BLaER1 (cell line): ENCODE measurements at regions not wholly inside any gene's neighbourhood (a gene's known extent, or its start where the extent isn't known, plus 50 kb on each side); places are given as distances from the start of the nearest gene placed in this dataset.
A peak's percentile ranks its signal among the peaks of the same experiment; 100 is the strongest.

Experiments used
- H3K27ac ChIP-seq: shearing (Covaris generic); formaldehyde crosslinking; 2 replicates; pipeline ENCODE4 v1.8.1; 2022
- H3K27me3 ChIP-seq: shearing (Covaris generic); formaldehyde crosslinking; 2 replicates; pipeline ENCODE4 v1.8.1; 2022
- H3K36me3 ChIP-seq: shearing (Covaris generic); formaldehyde crosslinking; 2 replicates; pipeline ENCODE4 v1.8.1; 2022
- H3K4me1 ChIP-seq: shearing (Covaris generic); formaldehyde crosslinking; 2 replicates; pipeline ENCODE4 v1.8.1; 2022
- H3K4me2 ChIP-seq: shearing (Covaris generic); formaldehyde crosslinking; 2 replicates; pipeline ENCODE4 v1.8.1; 2022
- H3K4me3 ChIP-seq: shearing (Covaris generic); formaldehyde crosslinking; 2 replicates; pipeline ENCODE4 v1.8.1; 2022
- H3K9ac ChIP-seq: shearing (Covaris generic); formaldehyde crosslinking; 2 replicates; pipeline ENCODE4 v1.8.1; 2022
- H3K9me3 ChIP-seq: shearing (Covaris generic); formaldehyde crosslinking; 2 replicates; pipeline ENCODE4 v1.8.1; 2022
- H4K20me1 ChIP-seq: shearing (Covaris generic); formaldehyde crosslinking; 2 replicates; pipeline ENCODE4 v1.8.1; 2022
- Cebpa-rat ChIP-seq: shearing (Covaris generic); IDR thresholded peaks from 2 replicates; pipeline ENCODE4 v1.8.1; 2022

- no peak overlapping the region for H3K4me3 ChIP-seq
- no peak for TF ChIP-seq Cebpa-rat
- peaks cover 47% of the 10 kb centered on the region for H3K4me1 ChIP-seq
- peak overlapping the region; percentile 98; the same call in 1 of the 2 replicates for H3K4me2 ChIP-seq
- no peak overlapping the region for H3K27ac ChIP-seq
- no peaks in the 10 kb centered on the region; the same call in 1 of the 2 replicates for H3K27me3 ChIP-seq
- no peaks in the 10 kb centered on the region for H3K9me3 ChIP-seq
- H3K9ac ChIP-seq: no peak overlapping the region
- H4K20me1 ChIP-seq: no peaks in the 10 kb centered on the region
- no peaks in the 10 kb centered on the region for H3K36me3 ChIP-seq
These were observed 63.2 kb upstream of the GSE1 start for GRCh38 chr16:85549766-85550421.

GRCh38 chr16:85550422-85550864, 62.7 kb upstream of the GSE1 start:
- peaks cover 44% of the 10 kb centered on the region for H3K4me1 ChIP-seq
- no peak for TF ChIP-seq Cebpa-rat
- H3K36me3 ChIP-seq: no peaks in the 10 kb centered on the region
- peak overlapping the region; percentile 98 for H3K4me2 ChIP-seq
- no peaks in the 10 kb centered on the region for H4K20me1 ChIP-seq
- H3K9ac ChIP-seq: no peak overlapping the region
- H3K4me3 ChIP-seq: no peak overlapping the region
- no peaks in the 10 kb centered on the region for H3K9me3 ChIP-seq
- H3K27me3 ChIP-seq: no peaks in the 10 kb centered on the region
- H3K27ac ChIP-seq: 0 out of 2 replicates have a peak overlapping the region, but pooled peaks have one; percentile 80

GRCh38 chr16:85550953-85551924, 61.9 kb upstream of the GSE1 start:
- H3K36me3 ChIP-seq: no peaks in the 10 kb centered on the region
- peaks cover 42% of the 10 kb centered on the region for H3K4me1 ChIP-seq
- no peaks in the 10 kb centered on the region for H3K9me3 ChIP-seq
- H3K9ac ChIP-seq: peak overlapping the region; percentile 30
- TF ChIP-seq Cebpa-rat: no peak
- 0 out of 2 replicates have a peak overlapping the region, but pooled peaks have one; percentile 25 for H3K4me3 ChIP-seq
- H3K27me3 ChIP-seq: no peaks in the 10 kb centered on the region
- peak overlapping the region; percentile 98 for H3K4me2 ChIP-seq
- H4K20me1 ChIP-seq: no peaks in the 10 kb centered on the region
- peak overlapping the region; percentile 80 for H3K27ac ChIP-seq

GRCh38 chr16:85552980-85553435, 60.1 kb upstream of the GSE1 start:
- H3K9ac ChIP-seq: peak overlapping the region; percentile 90
- H3K36me3 ChIP-seq: no peaks in the 10 kb centered on the region
- no peak for TF ChIP-seq Cebpa-rat
- peak overlapping the region; percentile 76 for H3K4me3 ChIP-seq
- peak overlapping the region; percentile 93 for H3K27ac ChIP-seq
- peaks cover 43% of the 10 kb centered on the region for H3K4me1 ChIP-seq
- H3K4me2 ChIP-seq: peak overlapping the region; percentile 98
- no peaks in the 10 kb centered on the region for H3K9me3 ChIP-seq
- no peaks in the 10 kb centered on the region for H3K27me3 ChIP-seq
- H4K20me1 ChIP-seq: peaks cover 12% of the 10 kb centered on the region

- Histone ChIP-seq H3K9ac (peak overlapping the region; percentile 90), H3K4me2 (peak overlapping the region; percentile 98), H3K27me3 (no peaks in the 10 kb centered on the region), H3K4me3 (peak overlapping the region; percentile 76), H3K36me3 (no peaks in the 10 kb centered on the region), H3K9me3 (no peaks in the 10 kb centered on the region), H3K4me1 (peaks cover 48% of the 10 kb centered on the region), H4K20me1 (peaks cover 17% of the 10 kb centered on the region), H3K27ac (peak overlapping the region; percentile 93)
- no peak for TF ChIP-seq Cebpa-rat
These were observed 59.5 kb upstream of the GSE1 start for GRCh38 chr16:85553436-85554113.

GRCh38 chr16:85554114-85554888, 58.8 kb upstream of the GSE1 start:
- peak overlapping the region; percentile 76 for H3K4me3 ChIP-seq
- peak overlapping the region; percentile 98 for H3K4me2 ChIP-seq
- H3K27ac ChIP-seq: peak overlapping the region; percentile 93
- peaks cover 56% of the 10 kb centered on the region for H3K4me1 ChIP-seq
- no peaks in the 10 kb centered on the region for H3K27me3 ChIP-seq
- no peaks in the 10 kb centered on the region for H3K9me3 ChIP-seq
- no peaks in the 10 kb centered on the region for H3K36me3 ChIP-seq
- peak overlapping the region; percentile 90 for H3K9ac ChIP-seq
- TF ChIP-seq Cebpa-rat: no peak
- peaks cover 24% of the 10 kb centered on the region for H4K20me1 ChIP-seq

GRCh38 chr16:85554889-85555718, 58.0 kb upstream of the GSE1 start:
- TF ChIP-seq Cebpa-rat: no peak
- Histone ChIP-seq H3K9ac (peak overlapping the region; percentile 90), H4K20me1 (peaks cover 32% of the 10 kb centered on the region), H3K4me2 (peak overlapping the region; percentile 98), H3K9me3 (no peaks in the 10 kb centered on the region), H3K4me1 (peaks cover 61% of the 10 kb centered on the region), H3K27me3 (no peaks in the 10 kb centered on the region), H3K36me3 (no peaks in the 10 kb centered on the region), H3K27ac (peak overlapping the region; percentile 93), H3K4me3 (peak overlapping the region; percentile 76)

GRCh38 chr16:85555719-85556455, 57.2 kb upstream of the GSE1 start:
- peaks cover 40% of the 10 kb centered on the region for H4K20me1 ChIP-seq
- peaks cover 61% of the 10 kb centered on the region for H3K4me1 ChIP-seq
- H3K4me2 ChIP-seq: peak overlapping the region; percentile 98
- TF ChIP-seq Cebpa-rat: no peak
- H3K27me3 ChIP-seq: no peaks in the 10 kb centered on the region
- H3K36me3 ChIP-seq: 0 out of 2 replicates have a peak, but pooled peaks cover 6% of the 10 kb centered on the region
- H3K4me3 ChIP-seq: peak overlapping the region; percentile 76
- H3K9ac ChIP-seq: peak overlapping the region; percentile 90
- H3K9me3 ChIP-seq: no peaks in the 10 kb centered on the region
- peak overlapping the region; percentile 93 for H3K27ac ChIP-seq
